IPS-NIHi7 (cell line): ENCODE measurements at regions not wholly inside any gene's neighbourhood (a gene's known extent, or its start where the extent isn't known, plus 50 kb on each side); places are given as distances from the start of the nearest gene placed in this dataset.

Experiments
- DNase-seq: peaks from one replicate; pipeline ENCODE4 v3.0.0; 2012; ENCODE audit warnings: mixed read lengths; ENCODE audit errors: extremely low spot score

GRCh38 chr9:88326936-88327335 lies 61.3 kb upstream of the SPIN1 start:
- DNase-seq, result no peak

GRCh38 chr9:88326015-88326414 lies 62.2 kb upstream of the SPIN1 start:
- DNase-seq, result no peak

DNA sequence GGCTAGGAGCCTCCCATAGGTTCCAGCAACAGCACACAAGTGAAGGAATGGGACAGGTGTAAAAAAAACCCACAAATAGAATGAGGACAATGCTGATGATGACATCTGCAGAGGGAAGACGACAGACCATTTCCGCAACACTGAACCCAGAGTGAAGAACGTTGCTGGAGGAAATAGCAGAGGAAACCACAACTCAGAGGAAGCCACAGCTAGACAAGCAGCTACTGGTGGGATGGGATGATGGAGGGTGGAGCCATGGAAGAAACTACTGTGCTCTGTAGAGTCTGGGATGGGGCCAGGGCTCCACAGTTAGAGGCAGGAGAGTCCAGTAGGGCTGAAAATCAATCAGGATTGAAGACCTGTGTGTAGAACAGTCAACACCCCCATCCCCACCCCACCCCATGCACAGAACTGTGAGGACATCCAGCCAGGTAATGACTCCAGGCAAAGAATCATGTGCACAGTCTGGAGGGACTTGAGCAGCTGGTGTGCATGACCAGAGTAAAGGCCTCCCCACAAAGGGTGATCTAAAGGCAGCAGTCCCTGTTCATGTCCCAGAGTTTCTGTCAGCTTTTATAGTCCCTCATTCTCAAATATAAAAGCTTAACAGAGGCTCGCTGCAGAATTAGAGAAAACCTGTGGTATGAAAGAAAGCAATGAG lies 65.2 kb upstream of the SPIN1 start:
- no peak for DNase-seq

- DNase-seq, result no peak
Measured at GRCh38 chr9:88321764-88322163, 66.5 kb upstream of the SPIN1 start.

GRCh38 chr9:88320748-88321415 lies 67.4 kb upstream of the SPIN1 start:
- no peak for DNase-seq

DNA sequence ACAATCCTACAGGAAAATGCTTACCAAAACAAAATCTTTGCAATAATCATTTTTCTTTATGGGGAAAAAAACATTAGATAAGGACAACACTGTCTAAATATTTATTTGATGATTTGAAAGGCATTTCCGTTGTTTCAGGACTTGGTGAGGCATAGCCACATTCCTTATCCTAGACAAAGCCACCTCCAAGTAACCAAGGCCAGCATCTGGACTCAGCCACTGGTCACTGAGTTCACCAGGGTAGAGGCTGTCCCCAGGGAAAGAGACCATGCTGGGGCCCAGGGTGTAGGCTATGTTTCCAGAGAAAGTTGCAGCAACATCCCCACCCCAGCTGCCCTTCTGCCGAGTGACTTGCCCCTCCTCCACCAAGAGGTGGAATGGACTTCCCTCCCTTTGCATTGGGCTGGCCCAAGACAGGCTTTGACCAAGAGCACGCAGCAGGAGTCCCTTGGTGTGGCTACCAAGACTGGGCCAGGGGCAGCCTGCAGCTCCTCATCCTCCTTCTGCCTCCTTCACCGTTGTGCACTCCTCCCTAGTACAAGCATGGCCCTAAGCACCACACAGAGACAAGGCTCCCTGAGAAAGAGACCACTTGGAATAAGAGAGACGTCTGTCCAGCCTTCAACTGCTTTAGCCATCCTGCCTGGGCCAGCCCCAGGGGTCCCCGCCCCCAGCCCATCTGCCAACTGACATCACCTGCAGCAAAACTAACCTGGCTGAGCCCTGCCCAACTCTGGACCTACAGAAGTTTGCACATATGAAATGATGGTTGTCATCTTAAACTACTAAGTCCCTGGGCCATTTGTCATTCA lies 68.1 kb upstream of the SPIN1 start:
- no peak for DNase-seq

DNA sequence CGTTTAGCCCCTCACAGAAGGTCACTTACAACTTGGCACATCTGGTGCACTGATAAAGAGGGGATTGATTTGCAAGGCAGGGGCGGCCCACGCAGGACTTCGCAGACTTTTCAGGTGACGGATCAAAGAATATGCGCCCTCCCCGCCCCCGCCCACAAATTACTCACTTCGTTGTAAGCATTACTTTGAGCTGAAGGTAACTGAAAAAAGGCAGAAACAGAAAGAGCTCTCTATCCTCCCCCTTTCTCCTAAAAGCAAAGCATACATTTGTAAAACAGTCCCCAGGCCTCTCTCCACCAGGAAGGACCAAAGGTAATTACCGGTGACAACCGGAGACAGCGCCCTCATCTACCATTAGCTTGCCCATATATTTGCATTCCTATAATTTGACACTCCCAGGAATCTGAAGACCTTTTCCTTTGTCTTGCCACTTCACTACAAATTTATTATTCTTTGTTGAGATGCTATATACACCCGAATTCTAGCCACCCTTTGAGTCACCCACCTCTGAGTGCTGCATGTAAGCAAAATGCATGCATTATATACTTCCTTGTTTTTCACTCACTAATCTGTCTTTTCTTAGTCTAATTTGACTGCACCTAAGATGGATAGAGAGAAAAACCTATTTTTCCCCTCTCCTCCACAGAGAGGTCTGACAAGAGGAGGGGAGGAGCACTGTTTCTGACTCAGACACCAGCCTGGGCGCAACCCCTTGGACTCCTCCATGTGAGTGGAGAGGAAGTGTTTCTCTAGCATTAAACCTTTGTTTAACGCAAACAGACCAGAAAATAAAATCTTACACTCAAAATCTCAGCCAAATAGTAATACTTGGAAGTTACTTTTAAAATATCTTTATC lies 74.7 kb upstream of the SPIN1 start:
- peak; percentile 61 for DNase-seq

- DNase-seq, result no peak
Measured at GRCh38 chr9:88312517-88313103, 75.6 kb upstream of the SPIN1 start.

- DNase-seq, result no peak
Measured at GRCh38 chr9:88312045-88312444, 76.2 kb upstream of the SPIN1 start.

GRCh38 chr9:88310310-88310980 lies 77.8 kb upstream of the SPIN1 start:
- DNase-seq, result peak; percentile 71

DNA sequence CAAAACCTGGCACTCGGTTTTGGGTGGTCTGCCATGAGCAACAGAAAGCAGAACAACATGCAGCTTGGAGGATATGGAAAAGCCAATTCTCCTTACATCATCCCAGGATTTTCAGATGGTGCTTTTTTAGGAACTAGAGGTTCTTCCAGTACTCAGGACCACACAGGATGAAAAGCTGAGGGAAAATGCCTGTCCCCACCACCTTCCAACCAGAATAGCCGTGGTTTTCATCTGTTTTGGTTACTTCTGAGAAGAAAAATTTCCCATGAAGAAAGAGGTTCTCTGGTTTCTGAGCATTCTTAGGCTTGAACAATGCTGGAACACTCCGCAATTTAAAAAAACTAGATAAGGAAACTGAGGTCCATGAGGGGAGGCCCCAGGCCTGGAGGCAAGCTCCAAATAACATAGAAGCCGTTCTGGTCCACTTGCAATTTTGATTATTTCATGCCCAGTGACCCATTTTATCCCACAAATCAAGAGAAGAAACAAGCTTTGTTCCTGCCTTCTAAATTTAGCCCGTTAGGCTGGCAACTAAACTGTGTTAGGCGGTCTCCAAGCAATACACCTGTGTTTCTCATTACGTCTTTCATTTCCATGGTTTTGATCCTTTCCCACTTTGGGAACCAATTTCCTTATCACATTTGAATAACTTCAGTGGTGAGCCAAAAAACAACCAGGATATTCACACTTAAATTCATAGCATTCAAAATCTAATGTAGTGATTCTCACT lies 79.2 kb upstream of the SPIN1 start:
- DNase-seq, result no peak

GRCh38 chr9:88307136-88307535 lies 81.1 kb upstream of the SPIN1 start:
- no peak for DNase-seq

GRCh38 chr9:88303721-88304451 lies 84.4 kb upstream of the SPIN1 start:
- no peak for DNase-seq

GRCh38 chr9:88302579-88303324 lies 85.5 kb upstream of the SPIN1 start:
- DNase-seq, result no peak

DNA sequence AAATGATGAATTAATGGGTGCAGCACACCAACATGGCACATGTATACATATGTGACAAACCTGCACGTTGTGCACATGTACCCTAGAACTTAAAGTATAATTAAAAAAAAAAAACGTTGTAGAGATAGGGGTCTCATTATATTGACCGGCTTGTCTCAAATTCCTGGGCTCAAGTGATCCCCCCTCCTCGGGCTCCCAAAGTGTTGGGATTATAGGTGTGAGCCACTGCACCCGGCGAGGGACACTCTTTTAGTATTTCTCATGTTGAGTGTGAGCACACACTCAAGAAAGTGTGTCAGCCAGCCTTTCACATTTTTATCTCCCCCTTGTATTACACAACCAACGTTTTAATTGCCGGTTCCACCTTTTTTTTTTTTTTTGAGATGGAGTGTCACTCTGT lies 87.7 kb upstream of the SPIN1 start:
- DNase-seq, result no peak

GRCh38 chr9:88291856-88292255 lies 96.4 kb upstream of the SPIN1 start:
- DNase-seq, result no peak

DNA sequence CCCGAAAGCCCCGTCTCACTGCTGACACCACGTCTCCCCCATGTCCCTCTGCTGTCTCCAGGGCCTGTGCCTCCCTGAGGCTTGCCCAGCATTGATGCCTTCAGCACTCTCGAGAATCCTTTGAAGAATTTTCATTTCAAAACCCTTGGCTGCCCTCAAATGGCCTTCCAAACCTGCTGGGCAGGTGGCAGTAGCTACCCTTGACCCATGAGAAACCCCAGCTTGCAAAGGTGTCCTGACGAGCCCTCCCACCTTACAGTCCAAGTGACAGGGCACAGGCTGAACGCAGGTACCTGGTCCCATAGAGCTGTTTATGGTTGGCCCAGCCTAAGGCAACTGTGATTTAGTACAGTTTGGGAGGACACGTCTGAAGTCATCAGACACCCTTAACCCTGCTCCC lies 97.2 kb upstream of the SPIN1 start:
- no peak for DNase-seq

- DNase-seq, result no peak
Measured at GRCh38 chr9:88289532-88289931, 98.7 kb upstream of the SPIN1 start.

- DNase-seq, result no peak
Measured at GRCh38 chr9:88287972-88288371, 100.3 kb upstream of the SPIN1 start.
